Upper lobe of left lung (tissue), 6 donors: ENCODE measurements at regions not wholly inside any gene's neighbourhood (a gene's known extent, or its start where the extent isn't known, plus 50 kb on each side); places are given as distances from the start of the nearest gene placed in this dataset.

Experiments
- ATAC-seq, 2 donors: fragments of 200-7000 bp; cut with Tn5 transposase; one replicate each; pipeline ENCODE4 v1.9.1; 2022; ENCODE audit warnings: mild to moderate bottlenecking in 2 of 2, moderate library complexity in 2 of 2; ENCODE audit not compliant: low FRiP score in 2 of 2
- DNase-seq, 2 donors: peaks; one replicate each; pipeline ENCODE4 v3.0.0-alpha.2; 2019 to 2020
- H3K27ac ChIP-seq, 4 donors: fragments of 200-600 bp; sonication (generic); one replicate each; pipeline ENCODE4 v1.5.1; 2016 to 2019
- H3K27me3 ChIP-seq, 4 donors: fragments of 200-600 bp; sonication (generic); one replicate each; pipeline ENCODE4 v1.5.1; 2017 to 2019
- H3K36me3 ChIP-seq, 4 donors: fragments of 200-600 bp; sonication (generic); one replicate each; pipeline ENCODE4 v1.5.1; 2016 to 2019
- H3K4me1 ChIP-seq, 4 donors: fragments of 200-600 bp; sonication (generic); one replicate each; pipeline ENCODE4 v1.5.1; 2018 to 2019
- H3K4me3 ChIP-seq, 4 donors: fragments of 200-600 bp; sonication (generic); one replicate each; pipeline ENCODE4 v1.5.1; 2017 to 2019; ENCODE audit warnings: mild to moderate bottlenecking in 2 of 4, moderate library complexity in 1 of 4
- H3K9me3 ChIP-seq, 4 donors: fragments of 200-600 bp; sonication (generic); one replicate each; pipeline ENCODE4 v1.5.1; 2018 to 2019
- CTCF ChIP-seq, 6 experiments: fragments of 450-650 bp in 4 of 6; fragments of 200-600 bp in 2 of 6; sonication (generic) in 2 of 6; IDR thresholded peaks; one replicate each; pipeline ENCODE4 v1.5.1; 2016 to 2019; ENCODE audit warnings: antibody characterized with exemption in 6 of 6
- EP300 ChIP-seq, 4 donors: sonication (generic); formaldehyde crosslinking; IDR thresholded peaks; one replicate each; pipeline ENCODE4 v1.5.1; 2017; ENCODE audit warnings: antibody characterized with exemption in 4 of 4, control low read depth in 2 of 4
- POLR2A ChIP-seq, 4 donors: fragments of 450-650 bp; IDR thresholded peaks; one replicate each; pipeline ENCODE4 v1.5.1; 2016 to 2017; ENCODE audit warnings: antibody characterized with exemption in 4 of 4, mild to moderate bottlenecking in 2 of 4
- POLR2AphosphoS5 ChIP-seq, 2 donors: sonication (generic); formaldehyde crosslinking; IDR thresholded peaks; one replicate each; pipeline ENCODE4 v1.5.1; 2017; ENCODE audit warnings: antibody characterized with exemption in 2 of 2
- WGBS, 2 donors: methylation state at CpG; one replicate each; pipeline ENCODE4 v1.1.5; 2017 to 2018; 5-methylcytosine and 5-hydroxymethylcytosine counted together
- donor health status: DM: no; HTN: no; CAD: no; lungs with moderate emphysema.
- donor health status: DM: no; HTN: yes; CAD: no; lungs with severe emphysema.

GRCh38 chr2:129866391-129866790, 113.1 kb upstream of the RAB6C start:
- no peaks in the 10 kb centered on the region for H3K36me3 ChIP-seq
- no peaks in the 10 kb centered on the region for H3K4me1 ChIP-seq
- DNase-seq (no peak), ATAC-seq (no peak)
- 94 to 96% methylated on average over 3 of the region's 3 CpGs for WGBS, 2 donors
- no peak overlapping the region for H3K27ac ChIP-seq
- no peaks in the 10 kb centered on the region for H3K27me3 ChIP-seq
- H3K9me3 ChIP-seq: no peaks in the 10 kb centered on the region
- TF ChIP-seq POLR2AphosphoS5 (IDR thresholded peaks at IDR 0.05) (no peak), CTCF (IDR thresholded peaks at IDR 0.05) (no peak), POLR2A (IDR thresholded peaks at IDR 0.05) (no peak), EP300 (IDR thresholded peaks at IDR 0.05) (no peak)
- H3K4me3 ChIP-seq: no peak overlapping the region

- TF ChIP-seq POLR2A (IDR thresholded peaks at IDR 0.05) (no peak), CTCF (IDR thresholded peaks at IDR 0.05) (no peak), EP300 (IDR thresholded peaks at IDR 0.05) (no peak), POLR2AphosphoS5 (IDR thresholded peaks at IDR 0.05) (no peak)
- Histone ChIP-seq H3K36me3 (no peaks in the 10 kb centered on the region), H3K27me3 (no peaks in the 10 kb centered on the region), H3K4me1 (no peaks in the 10 kb centered on the region), H3K9me3 (no peaks in the 10 kb centered on the region), H3K27ac (no peak overlapping the region), H3K4me3 (no peak overlapping the region)
- ATAC-seq: no peak
- no peak for DNase-seq
- 89 to 91% methylated on average over 8 of the region's 8 CpGs for WGBS, 2 donors
Measured at GRCh38 chr2:129868151-129868550, 111.3 kb upstream of the RAB6C start.

GRCh38 chr2:129870685-129871241, 108.7 kb upstream of the RAB6C start:
- TF ChIP-seq POLR2A (IDR thresholded peaks at IDR 0.05) (no peak), EP300 (IDR thresholded peaks at IDR 0.05) (no peak), CTCF (IDR thresholded peaks at IDR 0.05) (no peak)
- DNase-seq: no peak
- no peaks in the 10 kb centered on the region for H3K9me3 ChIP-seq
- no peaks in the 10 kb centered on the region for H3K4me1 ChIP-seq
- H3K36me3 ChIP-seq: no peaks in the 10 kb centered on the region
- ATAC-seq: no peak
- WGBS, 2 donors: 83 to 91% methylated on average over 4 of the region's 4 CpGs
- H3K4me3 ChIP-seq: no peak overlapping the region
- H3K27ac ChIP-seq: no peak overlapping the region
- H3K27me3 ChIP-seq: no peaks in the 10 kb centered on the region

GRCh38 chr2:129872446-129872845, 107.0 kb upstream of the RAB6C start:
- H3K36me3 ChIP-seq: no peaks in the 10 kb centered on the region
- H3K4me1 ChIP-seq: peaks cover 5 to 7% (median 7%) of the 10 kb centered on the region in 4 donors
- H3K27me3 ChIP-seq: no peaks in the 10 kb centered on the region
- H3K9me3 ChIP-seq: no peaks in the 10 kb centered on the region
- TF ChIP-seq POLR2AphosphoS5 (IDR thresholded peaks at IDR 0.05): no peak
- no peak for TF ChIP-seq POLR2A (IDR thresholded peaks at IDR 0.05)
- TF ChIP-seq CTCF (IDR thresholded peaks at IDR 0.05): no peak
- TF ChIP-seq EP300 (IDR thresholded peaks at IDR 0.05): no peak
- no peak overlapping the region for H3K4me3 ChIP-seq
- no peak for ATAC-seq
- no peak overlapping the region for H3K27ac ChIP-seq
- 94 to 96% methylated on average over 4 of the region's 4 CpGs for WGBS, 2 donors
- no peak for DNase-seq

GRCh38 chr2:129876541-129876940, 102.9 kb upstream of the RAB6C start:
- ATAC-seq: no peak
- Histone ChIP-seq H3K27ac (peak overlapping the region in 1 of 4 donors; percentile 83), H3K4me1 (peaks cover 5 to 14% (median 7%) of the 10 kb centered on the region in 4 donors), H3K36me3 (no peaks in the 10 kb centered on the region), H3K4me3 (peak overlapping the region in 3 of 4 donors; percentile 62 to 83 (median 74)), H3K27me3 (no peaks in the 10 kb centered on the region), H3K9me3 (no peaks in the 10 kb centered on the region)
- TF ChIP-seq POLR2A (IDR thresholded peaks at IDR 0.05): no peak
- TF ChIP-seq CTCF (IDR thresholded peaks at IDR 0.05): no peak
- TF ChIP-seq POLR2AphosphoS5 (IDR thresholded peaks at IDR 0.05): no peak
- no peak for TF ChIP-seq EP300 (IDR thresholded peaks at IDR 0.05)
- 73 to 80% methylated on average over 7 of the region's 7 CpGs for WGBS, 2 donors
- no peak for DNase-seq
